OCI-LY1 (cell line): ENCODE measurements at regions not wholly inside any gene's neighbourhood (a gene's known extent, or its start where the extent isn't known, plus 50 kb on each side); places are given as distances from the start of the nearest gene placed in this dataset.

Experiments used
- H2AFZ ChIP-seq: fragments of 200-600 bp; sonication (generic), shearing (Covaris generic); 2 replicates; pipeline ENCODE4 v1.6.0; 2014; ENCODE audit warnings: antibody characterized with exemption, mild to moderate bottlenecking, low read length
- H3F3A ChIP-seq: fragments of 200-600 bp; sonication (generic), shearing (Covaris generic); 2 replicates; pipeline ENCODE4 v1.6.0; 2014; ENCODE audit warnings: mild to moderate bottlenecking, antibody characterized with exemption, low read length, moderate library complexity; ENCODE audit not compliant: insufficient read depth
- H3K27ac ChIP-seq: fragments of 200-600 bp; sonication (generic); 2 replicates; pipeline ENCODE4 v1.5.1; 2014; ENCODE audit warnings: low read length, mixed run types, mild to moderate bottlenecking, low read depth; ENCODE audit not compliant: poor library complexity, severe bottlenecking
- H3K27me3 ChIP-seq: fragments of 200-600 bp; sonication (generic); 2 replicates; pipeline ENCODE4 v1.6.0; 2014; ENCODE audit warnings: antibody characterized with exemption, mild to moderate bottlenecking, low read length, moderate library complexity; ENCODE audit not compliant: insufficient read depth
- H3K36me3 ChIP-seq: fragments of 200-600 bp; sonication (generic); 2 replicates; pipeline ENCODE4 v1.6.1; 2014; ENCODE audit warnings: mild to moderate bottlenecking, antibody characterized with exemption, low read length, moderate library complexity, mixed read lengths; ENCODE audit not compliant: insufficient read depth
- H3K4me1 ChIP-seq: fragments of 200-600 bp; sonication (generic); 2 replicates; pipeline ENCODE4 v1.5.1; 2014; ENCODE audit warnings: mild to moderate bottlenecking, low read length, moderate library complexity; ENCODE audit not compliant: insufficient read depth, severe bottlenecking
- H3K4me2 ChIP-seq: fragments of 200-600 bp; sonication (generic), shearing (Covaris generic); 2 replicates; pipeline ENCODE4 v1.6.1; 2014; ENCODE audit warnings: low read length
- H3K4me3 ChIP-seq: fragments of 200-600 bp; sonication (generic); 2 replicates; pipeline ENCODE4 v1.5.1; 2014; ENCODE audit warnings: low read length, low read depth, mild to moderate bottlenecking, mixed read lengths; ENCODE audit not compliant: poor library complexity, severe bottlenecking
- H3K79me2 ChIP-seq: fragments of 200-600 bp; shearing (Covaris generic); 2 replicates; pipeline ENCODE4 v1.6.1; 2016; ENCODE audit warnings: mixed run types, low read length, mixed read lengths; ENCODE audit not compliant: insufficient read depth
- H3K9ac ChIP-seq: fragments of 200-600 bp; sonication (generic), shearing (Covaris generic); 2 replicates; pipeline ENCODE4 v1.6.1; 2014; ENCODE audit warnings: mild to moderate bottlenecking, low read length, mixed read lengths
- H3K9me2 ChIP-seq: fragments of 200-600 bp; sonication (generic), shearing (Covaris generic); 2 replicates; pipeline ENCODE4 v1.6.1; 2014; ENCODE audit warnings: low read depth, mild to moderate bottlenecking, low read length, mixed read lengths
- H3K9me3 ChIP-seq: fragments of 200-600 bp; shearing (Covaris generic); 2 replicates; pipeline ENCODE4 v1.6.1; 2014; ENCODE audit warnings: low read length, mixed read lengths
- H4K20me1 ChIP-seq: fragments of 200-600 bp; sonication (generic), shearing (Covaris generic); 2 replicates; pipeline ENCODE4 v1.6.0; 2016; ENCODE audit warnings: mild to moderate bottlenecking, low read length; ENCODE audit not compliant: insufficient read depth
- CTCF ChIP-seq: fragments of 200-600 bp; sonication (generic), shearing (Covaris generic); IDR thresholded peaks from 2 replicates; pipeline ENCODE4 v1.5.1; 2017; ENCODE audit warnings: mild to moderate bottlenecking, antibody characterized with exemption, low read length, moderate library complexity, mixed read lengths
- EZH2 ChIP-seq: fragments of 200-600 bp; sonication (generic), shearing (Covaris generic); IDR thresholded peaks from 2 replicates; pipeline ENCODE4 v1.8.0; 2017; ENCODE audit warnings: borderline replicate concordance, mixed run types, mild to moderate bottlenecking, antibody characterized with exemption, low read length, moderate library complexity, mixed read lengths

- no peaks in the 10 kb centered on the region for H4K20me1 ChIP-seq
- no peaks in the 10 kb centered on the region for H3K9me2 ChIP-seq
- H3K4me3 ChIP-seq: no peak overlapping the region
- H3K36me3 ChIP-seq: no peaks in the 10 kb centered on the region
- no peaks in the 10 kb centered on the region for H3K4me1 ChIP-seq
- no peak overlapping the region for H3K27ac ChIP-seq
- no peaks in the 10 kb centered on the region for H3K9me3 ChIP-seq
- no peak for TF ChIP-seq CTCF
- no peak for TF ChIP-seq EZH2
- no peaks in the 10 kb centered on the region for H3F3A ChIP-seq
- no peak overlapping the region for H3K4me2 ChIP-seq
- no peak overlapping the region for H3K9ac ChIP-seq
- H2AFZ ChIP-seq: no peak overlapping the region
- no peaks in the 10 kb centered on the region for H3K79me2 ChIP-seq
- H3K27me3 ChIP-seq: no peaks in the 10 kb centered on the region; the same call in 1 of the 2 replicates
These were observed 79.2 kb upstream of the CD93 start for GRCh38 chr20:23165307-23165750.

GRCh38 chr20:23164176-23164601 lies 78.1 kb upstream of the CD93 start:
- Histone ChIP-seq H3K4me2 (no peak overlapping the region), H3K9me3 (no peaks in the 10 kb centered on the region), H3K27me3 (no peaks in the 10 kb centered on the region; the same call in 1 of the 2 replicates), H4K20me1 (no peaks in the 10 kb centered on the region), H3K27ac (no peak overlapping the region), H3F3A (no peaks in the 10 kb centered on the region), H2AFZ (no peak overlapping the region), H3K36me3 (no peaks in the 10 kb centered on the region), H3K79me2 (no peaks in the 10 kb centered on the region), H3K4me1 (no peaks in the 10 kb centered on the region), H3K4me3 (no peak overlapping the region), H3K9ac (no peak overlapping the region), H3K9me2 (no peaks in the 10 kb centered on the region)
- TF ChIP-seq CTCF (no peak), EZH2 (no peak)

- no peak overlapping the region for H3K4me2 ChIP-seq
- TF ChIP-seq CTCF: no peak
- TF ChIP-seq EZH2: no peak
These were observed 77.4 kb upstream of the CD93 start for GRCh38 chr20:23163562-23163961.

More at GRCh38 chr20:23163562-23163961, 77.4 kb upstream of the CD93 start:
- no peak overlapping the region for H3K9ac ChIP-seq
- no peak overlapping the region for H3K27ac ChIP-seq
- H3F3A ChIP-seq: no peaks in the 10 kb centered on the region
- no peaks in the 10 kb centered on the region for H3K9me2 ChIP-seq
- no peaks in the 10 kb centered on the region for H3K4me1 ChIP-seq
- no peaks in the 10 kb centered on the region for H3K9me3 ChIP-seq
- no peak overlapping the region for H2AFZ ChIP-seq
- no peaks in the 10 kb centered on the region for H3K79me2 ChIP-seq
- no peaks in the 10 kb centered on the region; the same call in 1 of the 2 replicates for H3K27me3 ChIP-seq
- no peaks in the 10 kb centered on the region for H3K36me3 ChIP-seq
- no peak overlapping the region for H3K4me3 ChIP-seq
- no peaks in the 10 kb centered on the region for H4K20me1 ChIP-seq
